NCI-H446 (cell line): ENCODE measurements at regions not wholly inside any gene's neighbourhood (a gene's known extent, or its start where the extent isn't known, plus 50 kb on each side); places are given as distances from the start of the nearest gene placed in this dataset.

Experiments used
- DNase-seq, 2 experiments: peaks; one replicate each; lab custom pipeline; 2025; lab: John Stamatoyannopoulos, UW

GRCh38 chr11:119545978-119546915 lies 123.3 kb upstream of the THY1 start:
- no peak for DNase-seq

DNA sequence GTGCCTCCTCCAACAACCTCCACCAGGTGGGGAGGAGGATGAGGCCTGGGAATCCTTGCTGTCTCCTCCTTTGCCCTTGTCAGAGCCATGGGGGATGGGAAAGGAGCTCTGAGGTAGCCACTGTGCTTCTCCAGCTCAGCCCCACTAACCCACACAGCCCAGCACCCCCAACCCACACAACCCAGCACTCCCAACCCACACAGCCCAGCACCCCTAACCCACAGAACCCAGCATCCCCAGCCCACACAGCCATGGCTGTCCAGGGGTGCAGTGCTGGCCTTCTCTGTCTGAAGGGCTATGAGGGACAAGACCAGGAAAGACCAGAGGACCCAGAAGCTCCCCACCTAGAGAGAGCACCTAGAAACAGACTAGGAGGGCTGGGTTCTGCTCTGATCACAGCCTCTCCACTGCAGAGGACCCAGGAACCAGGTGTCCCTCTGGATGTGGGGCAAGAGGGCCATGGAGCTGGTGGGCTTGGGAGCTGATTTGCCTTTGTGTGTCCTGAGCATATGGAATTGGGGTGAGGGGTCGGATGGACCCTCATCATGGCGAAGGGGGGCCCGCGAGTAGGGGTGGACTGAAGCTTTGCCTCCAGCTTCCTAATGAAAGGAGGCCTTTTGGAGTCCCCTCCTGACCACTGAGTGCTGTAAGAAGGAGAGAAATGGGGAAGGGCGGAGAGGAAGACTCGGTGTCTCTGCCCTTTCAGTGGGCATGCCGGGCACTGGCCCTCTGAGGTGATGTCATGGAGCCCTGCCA lies 117.6 kb upstream of the THY1 start:
- no peak for DNase-seq

DNA sequence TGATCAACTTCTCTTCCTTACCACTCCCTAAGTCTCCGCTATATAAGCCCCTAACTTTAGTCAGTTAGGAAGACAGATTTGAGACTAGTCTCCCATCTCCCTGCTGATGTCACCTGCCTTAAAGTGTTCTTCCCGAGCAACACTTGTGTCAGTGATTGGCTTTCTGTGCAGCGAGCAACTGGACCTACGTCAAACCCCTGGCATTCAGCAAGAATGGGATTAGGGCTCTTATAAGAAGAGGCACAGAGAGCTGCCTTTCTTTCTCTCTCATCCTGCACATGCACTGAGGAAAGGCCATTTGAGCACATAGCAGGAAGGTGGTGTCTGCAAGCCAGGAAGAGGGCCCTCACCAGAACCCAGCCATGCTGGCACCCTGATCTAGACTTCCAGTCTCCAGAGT lies 116.6 kb upstream of the THY1 start:
- no peak for DNase-seq

- no peak for DNase-seq
Measured at GRCh38 chr11:119538753-119539152, 115.8 kb upstream of the THY1 start.

DNA sequence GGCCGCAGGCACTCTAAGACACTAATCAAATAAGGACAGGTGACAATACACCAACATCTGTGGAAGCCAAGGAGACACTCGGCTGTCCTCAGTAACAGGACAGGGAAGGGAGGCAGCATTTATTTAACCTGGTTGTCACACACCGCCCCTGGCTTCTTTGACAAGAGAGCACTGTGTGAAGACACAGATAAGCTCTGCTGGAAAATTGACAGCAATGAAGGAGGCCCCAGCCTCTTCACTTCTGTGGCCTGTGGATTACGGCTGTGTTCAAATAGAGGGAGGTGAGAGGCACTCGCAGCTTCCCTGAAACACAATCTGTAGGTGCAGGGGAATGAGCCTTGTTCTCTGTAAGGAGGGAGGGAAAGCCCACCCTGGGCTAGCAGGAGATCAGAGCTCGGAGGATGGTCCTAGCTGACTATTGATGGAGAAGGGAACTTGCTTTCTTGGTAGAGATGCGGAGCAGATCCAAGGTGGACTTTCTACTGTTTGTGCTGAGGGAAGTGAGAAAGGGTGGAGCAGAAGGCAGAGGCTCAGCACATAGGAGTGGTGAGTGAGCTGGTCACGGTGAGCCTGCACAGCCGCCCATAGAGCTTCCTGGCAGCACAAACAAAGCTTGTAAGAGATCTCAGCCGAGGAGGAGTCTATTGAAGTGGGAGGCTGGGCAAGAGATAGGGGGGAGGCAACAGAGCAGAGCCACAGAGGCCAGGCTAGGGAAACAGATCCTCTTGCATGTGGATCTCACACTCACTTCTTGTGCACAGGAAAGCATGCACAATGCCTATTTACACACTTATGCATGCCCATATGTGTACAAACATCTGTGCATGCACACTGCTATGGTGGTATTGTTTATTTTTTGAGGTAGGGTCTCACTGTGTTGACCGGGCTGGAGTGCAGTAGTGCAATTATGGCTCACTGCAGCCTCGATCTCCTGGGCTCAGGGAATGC lies 114.6 kb upstream of the THY1 start:
- DNase-seq, result no peak

DNA sequence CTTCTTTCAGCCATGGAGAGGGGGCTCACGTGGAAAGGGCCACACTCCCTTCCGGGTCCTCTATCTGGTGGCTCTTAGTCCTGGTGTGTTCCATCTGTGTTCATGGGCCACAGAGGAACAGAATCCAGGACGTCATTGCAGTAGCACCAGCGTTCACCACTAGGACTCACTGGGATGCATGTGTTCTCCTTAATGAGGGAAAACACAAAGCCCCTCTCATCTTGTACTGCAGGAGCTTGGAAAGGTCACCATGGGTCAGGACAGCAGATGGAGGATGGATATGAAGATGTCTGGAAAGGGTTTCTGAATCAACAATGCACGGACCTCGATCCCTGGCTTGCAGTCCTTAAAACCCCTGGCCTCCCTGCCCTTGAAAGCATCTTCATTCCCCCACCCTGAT lies 113.8 kb upstream of the THY1 start:
- no peak for DNase-seq

GRCh38 chr11:119533921-119534736 lies 111.2 kb upstream of the THY1 start:
- peak; percentile 29 to 65 for DNase-seq

DNA sequence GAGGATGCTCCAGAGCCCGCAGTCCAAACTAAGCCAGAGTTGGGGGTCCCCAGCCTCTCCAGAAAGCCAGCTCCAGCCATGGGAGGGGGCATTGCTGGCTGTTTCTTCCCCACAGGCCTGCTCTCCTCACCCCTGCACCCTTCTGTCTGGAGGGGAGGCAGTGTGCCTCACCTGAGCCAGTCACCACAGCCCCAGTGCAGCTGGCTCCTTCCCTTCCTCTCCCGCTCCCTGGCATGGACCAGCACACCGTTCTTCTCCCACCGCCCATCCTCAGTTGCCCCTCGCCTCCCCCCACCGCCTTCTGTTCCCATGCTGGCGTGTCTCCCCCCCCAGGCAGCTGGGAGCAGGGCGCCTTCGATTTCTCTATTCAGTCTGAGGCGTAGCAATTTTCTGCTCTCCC lies 110.5 kb upstream of the THY1 start:
- DNase-seq, result no peak

- DNase-seq, result no peak
Measured at GRCh38 chr11:119532551-119532950, 109.6 kb upstream of the THY1 start.

DNA sequence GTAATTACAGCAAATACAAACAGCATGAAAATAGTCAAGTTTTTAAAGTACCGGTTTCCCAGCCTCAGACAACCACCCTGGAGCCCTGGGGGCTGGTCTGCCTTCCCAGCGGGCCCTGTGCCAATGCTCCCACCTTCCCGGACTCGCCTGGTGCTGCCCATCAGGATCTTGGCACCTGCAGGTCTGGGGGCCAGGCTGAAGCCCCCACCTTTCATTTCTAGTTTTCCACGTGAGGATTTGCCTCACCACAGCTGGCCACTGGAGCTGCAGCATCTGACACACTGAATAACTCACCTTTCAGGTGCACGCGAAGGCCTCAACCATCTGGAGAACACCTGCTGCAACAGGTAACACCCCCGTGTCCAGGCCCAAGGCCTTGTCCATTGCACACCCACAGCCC lies 108.7 kb upstream of the THY1 start:
- DNase-seq, result no peak

DNA sequence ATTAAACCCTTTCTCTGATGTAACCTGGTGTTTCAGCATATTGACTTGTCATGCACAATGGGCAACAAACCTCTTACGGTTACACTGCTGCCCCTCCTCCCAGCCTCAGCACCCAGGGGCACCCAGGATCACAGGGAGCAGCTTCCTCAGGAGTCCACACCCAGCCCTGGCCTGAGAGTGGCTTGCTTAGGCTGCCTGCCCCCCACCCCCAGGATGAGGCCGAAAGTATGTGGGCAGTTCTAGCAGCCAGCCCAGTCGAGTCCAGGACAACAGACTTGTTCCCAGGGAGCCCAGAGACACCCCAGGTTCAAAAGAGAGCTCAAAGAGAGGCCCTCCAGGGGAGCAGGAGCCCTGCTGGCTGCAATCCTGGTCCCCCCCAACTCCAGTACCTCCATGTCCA lies 108.1 kb upstream of the THY1 start:
- DNase-seq, result no peak

DNA sequence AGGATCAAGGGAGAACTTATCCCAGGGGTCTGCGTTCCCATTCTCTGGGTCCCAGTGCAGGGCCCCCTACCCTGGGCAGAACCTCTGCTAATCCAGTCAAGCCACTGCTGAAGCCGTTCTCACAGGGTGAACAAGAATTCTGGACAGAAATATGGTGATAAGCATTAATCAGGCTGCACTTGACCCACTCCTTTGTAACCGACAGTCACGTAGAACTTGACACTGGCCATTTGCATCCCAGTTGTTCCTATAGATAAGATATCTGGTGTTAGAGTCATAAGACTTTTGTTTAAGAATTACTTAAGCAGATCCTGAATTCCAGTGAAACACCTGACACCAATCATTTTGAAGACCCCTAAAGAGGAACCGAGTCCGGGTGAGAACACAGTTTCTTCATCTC lies 107.5 kb upstream of the THY1 start:
- DNase-seq, result no peak

DNA sequence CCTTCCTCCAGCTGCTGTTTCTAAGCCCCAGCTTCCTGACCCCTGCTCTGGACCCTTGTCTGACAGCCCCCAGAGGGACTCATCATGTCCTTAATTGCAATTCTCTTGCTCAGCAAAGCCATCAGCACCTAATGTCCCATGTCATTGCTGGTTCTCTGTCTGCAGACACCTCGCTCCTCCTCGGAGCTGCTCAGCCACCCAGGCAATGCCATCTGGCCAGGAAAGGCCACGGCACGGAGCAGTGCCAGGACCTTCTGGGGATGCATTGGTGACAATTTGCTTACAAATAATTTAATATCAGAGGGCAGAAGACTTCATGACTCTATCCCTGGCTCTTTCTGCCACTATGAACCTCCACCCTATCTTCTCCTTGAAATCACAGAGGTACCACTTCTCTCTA lies 107.0 kb upstream of the THY1 start:
- DNase-seq, result no peak

DNA sequence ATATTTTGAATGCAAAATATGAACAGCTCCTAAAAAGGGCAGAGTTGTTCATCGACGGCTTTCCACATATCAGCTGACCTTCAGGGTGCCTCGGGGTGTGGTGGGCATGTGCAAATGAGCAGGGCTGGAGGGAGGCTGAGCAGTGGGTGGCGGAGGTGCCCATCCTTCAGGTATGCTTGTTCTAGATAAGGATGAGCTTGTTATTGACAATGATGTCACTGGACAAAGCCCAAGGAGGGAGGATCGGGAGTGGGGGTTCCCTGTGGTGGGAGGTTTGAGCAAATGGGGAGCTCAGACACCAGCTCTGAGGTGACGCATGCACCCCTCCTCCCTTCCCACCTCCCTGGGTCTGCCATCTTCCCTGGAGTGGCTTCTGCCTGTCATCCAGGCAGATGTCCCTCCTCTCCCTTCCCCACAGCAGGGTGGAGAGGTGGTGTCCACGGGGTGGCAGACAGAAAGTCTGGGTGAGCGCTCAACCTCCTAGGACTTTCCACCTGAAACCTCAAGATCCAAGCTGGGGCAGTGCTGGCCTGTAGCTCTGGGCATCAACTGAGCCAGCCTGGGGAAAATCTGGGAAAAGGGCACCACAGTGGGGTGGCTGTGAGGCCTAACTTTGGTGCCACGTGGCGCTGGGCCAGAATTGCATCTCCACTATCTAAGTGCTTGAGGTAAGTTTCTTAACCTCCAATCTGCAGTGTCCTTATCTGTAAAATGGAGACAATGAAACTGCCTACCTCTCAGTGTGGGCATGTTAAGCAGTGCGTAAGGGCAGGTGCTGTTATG lies 106.3 kb upstream of the THY1 start:
- no peak for DNase-seq

GRCh38 chr11:119525867-119526196 lies 102.9 kb upstream of the THY1 start:
- DNase-seq, result no peak

- DNase-seq, result no peak
Measured at GRCh38 chr11:119525180-119525866, 102.4 kb upstream of the THY1 start.

DNA sequence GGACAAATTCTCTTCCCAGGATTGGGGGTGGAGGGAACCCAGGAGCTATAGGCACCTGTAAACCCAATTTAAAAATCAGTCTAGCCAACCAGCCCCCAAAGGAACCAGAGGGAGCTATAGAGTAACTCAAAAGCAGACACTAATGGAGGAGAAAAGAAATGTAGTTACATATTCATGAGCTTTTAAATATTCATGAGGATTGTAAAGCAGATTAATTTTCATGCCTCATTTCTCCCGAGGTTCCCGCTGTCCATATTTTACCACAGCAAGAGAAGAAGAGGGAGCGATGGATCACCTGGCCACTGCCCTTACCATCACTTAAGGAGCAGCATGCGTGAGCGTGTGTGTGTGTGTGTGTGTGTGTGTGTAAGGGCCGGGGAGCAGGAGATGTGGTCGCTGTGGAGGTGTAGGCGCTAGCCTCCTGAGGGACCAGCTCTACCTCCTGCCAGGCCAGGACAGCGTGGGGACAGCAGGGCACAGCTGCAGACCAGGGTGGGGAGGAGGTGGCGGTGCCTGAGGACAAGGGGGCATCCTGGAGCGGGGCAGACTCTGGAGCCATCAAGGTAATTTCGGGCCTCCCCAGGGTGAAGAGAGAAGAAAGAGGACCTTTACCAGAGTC lies 100.7 kb upstream of the THY1 start:
- no peak for DNase-seq

GRCh38 chr11:119522609-119523008 lies 99.6 kb upstream of the THY1 start:
- no peak for DNase-seq

- DNase-seq, result no peak
Measured at GRCh38 chr11:119521551-119521950, 98.6 kb upstream of the THY1 start.

- no peak for DNase-seq
Measured at GRCh38 chr11:119520966-119521365, 98.0 kb upstream of the THY1 start.
